Bronchial epithelial cell (primary cell): ENCODE measurements at regions not wholly inside any gene's neighbourhood (a gene's known extent, or its start where the extent isn't known, plus 50 kb on each side); places are given as distances from the start of the nearest gene placed in this dataset.
A peak's percentile ranks its signal among the peaks of the same experiment; 100 is the strongest.

ENCODE experiments used
- DNase-seq: peaks from one replicate; pipeline ENCODE4 v3.0.0-alpha.2; 2010; ENCODE audit warnings: low read depth
- FAIRE-seq: peaks from 2 replicates; lab custom pipeline; 2011; peaks lifted over from hg19 to GRCh38; lab: Jason Lieb, UNC
- H3K27me3 ChIP-seq: 2 replicates; pipeline ENCODE4 v1.5.1; 2011; ENCODE audit warnings: low read length; ENCODE audit not compliant: control insufficient read depth, insufficient read depth
- H3K36me3 ChIP-seq: 2 replicates; pipeline ENCODE4 v1.5.1; 2011; ENCODE audit warnings: low read length; ENCODE audit not compliant: control insufficient read depth, insufficient read depth
- H3K4me3 ChIP-seq: 2 replicates; pipeline ENCODE4 v1.5.1; 2011; ENCODE audit warnings: mild to moderate bottlenecking, low read depth, low read length, control low read depth
- TF ChIP-seq, protein P1 (sequence below): IDR thresholded peaks from 2 replicates; pipeline ENCODE4 v1.5.1; 2011; ENCODE audit warnings: mild to moderate bottlenecking, moderate library complexity, low read length, control low read depth, inconsistent platforms; ENCODE audit not compliant: insufficient read depth, severe bottlenecking

DNA sequence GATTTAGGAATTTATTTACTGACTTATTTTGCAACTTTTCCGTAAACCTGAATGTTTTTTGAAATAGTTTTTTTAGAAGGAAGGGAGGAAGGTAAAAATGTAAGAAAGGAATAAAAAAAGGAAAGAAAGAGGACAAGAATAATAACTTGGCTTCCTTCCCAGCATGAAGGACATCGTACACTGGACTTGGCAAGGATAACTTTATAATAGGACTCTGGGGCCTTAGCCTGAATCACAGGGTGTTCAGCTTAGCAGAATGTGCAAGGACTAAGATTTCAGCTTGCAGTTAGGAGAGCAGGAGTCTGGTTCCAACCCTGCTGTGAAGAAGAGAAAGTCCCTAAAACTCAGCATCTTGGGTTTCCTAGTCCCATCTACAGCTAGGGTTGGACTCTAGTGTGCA is 1053.3 kb downstream of the VRK1 start:
- no peak overlapping the region for H3K4me3 ChIP-seq
- H3K27me3 ChIP-seq: peaks cover 2% of the 10 kb centered on the region
- H3K36me3 ChIP-seq: no peaks in the 10 kb centered on the region
- TF ChIP-seq, protein P1, sequence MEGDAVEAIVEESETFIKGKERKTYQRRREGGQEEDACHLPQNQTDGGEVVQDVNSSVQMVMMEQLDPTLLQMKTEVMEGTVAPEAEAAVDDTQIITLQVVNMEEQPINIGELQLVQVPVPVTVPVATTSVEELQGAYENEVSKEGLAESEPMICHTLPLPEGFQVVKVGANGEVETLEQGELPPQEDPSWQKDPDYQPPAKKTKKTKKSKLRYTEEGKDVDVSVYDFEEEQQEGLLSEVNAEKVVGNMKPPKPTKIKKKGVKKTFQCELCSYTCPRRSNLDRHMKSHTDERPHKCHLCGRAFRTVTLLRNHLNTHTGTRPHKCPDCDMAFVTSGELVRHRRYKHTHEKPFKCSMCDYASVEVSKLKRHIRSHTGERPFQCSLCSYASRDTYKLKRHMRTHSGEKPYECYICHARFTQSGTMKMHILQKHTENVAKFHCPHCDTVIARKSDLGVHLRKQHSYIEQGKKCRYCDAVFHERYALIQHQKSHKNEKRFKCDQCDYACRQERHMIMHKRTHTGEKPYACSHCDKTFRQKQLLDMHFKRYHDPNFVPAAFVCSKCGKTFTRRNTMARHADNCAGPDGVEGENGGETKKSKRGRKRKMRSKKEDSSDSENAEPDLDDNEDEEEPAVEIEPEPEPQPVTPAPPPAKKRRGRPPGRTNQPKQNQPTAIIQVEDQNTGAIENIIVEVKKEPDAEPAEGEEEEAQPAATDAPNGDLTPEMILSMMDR: no peak
- FAIRE-seq (no peak), DNase-seq (no peak)

DNA sequence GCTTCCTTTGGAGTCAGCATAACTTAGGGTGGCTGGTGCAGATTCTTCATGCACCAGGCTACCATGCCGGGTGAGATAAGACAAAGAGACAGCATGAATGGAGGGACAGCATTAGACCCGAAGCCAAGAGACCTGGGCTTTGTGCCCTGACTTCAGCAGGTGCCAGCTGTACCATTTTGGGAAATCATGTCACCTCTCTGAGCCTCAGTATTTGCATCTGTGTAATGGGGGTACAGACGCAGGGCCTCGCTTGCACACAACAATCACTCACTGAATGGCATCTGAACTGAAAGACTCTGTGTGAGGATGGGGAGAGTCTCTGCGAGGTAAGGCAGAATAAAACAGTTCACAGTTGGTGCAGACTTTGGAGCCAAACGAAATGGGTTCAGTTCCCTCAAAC is 1053.7 kb downstream of the VRK1 start:
- DNase-seq: no peak
- Histone ChIP-seq H3K4me3 (no peak overlapping the region), H3K36me3 (no peaks in the 10 kb centered on the region), H3K27me3 (peaks cover 2% of the 10 kb centered on the region)
- no peak for FAIRE-seq
- TF ChIP-seq, protein P1: no peak

DNA sequence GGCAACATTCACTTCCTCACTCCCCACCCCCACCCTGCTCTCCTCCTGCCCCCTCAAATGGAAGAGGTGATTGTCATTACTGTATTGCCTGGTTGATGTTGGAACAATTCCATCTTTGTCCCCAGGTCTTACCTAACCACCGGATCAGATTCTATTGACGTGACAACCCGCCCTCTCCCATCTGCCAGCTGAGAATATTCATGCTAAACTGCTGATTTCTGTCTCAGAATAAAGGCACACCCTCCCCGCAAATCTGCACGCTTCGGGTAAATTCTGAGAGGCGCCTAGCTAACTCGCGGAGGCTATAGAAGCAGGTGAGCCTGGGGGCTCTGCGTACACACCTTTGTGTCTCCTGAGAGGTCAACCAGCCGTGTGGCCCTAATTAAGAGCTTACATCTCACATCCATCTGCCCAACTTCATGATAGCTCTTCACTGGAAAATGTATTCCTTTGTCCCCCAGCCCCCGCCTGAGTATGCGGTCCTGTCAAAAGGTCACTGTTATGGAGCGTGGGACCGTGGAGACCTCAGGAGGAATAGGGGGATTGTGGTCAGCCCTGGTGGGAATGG is 1054.3 kb downstream of the VRK1 start:
- TF ChIP-seq, protein P1: no peak
- FAIRE-seq (no peak), DNase-seq (no peak)
- Histone ChIP-seq H3K36me3 (no peaks in the 10 kb centered on the region), H3K27me3 (peaks cover 2% of the 10 kb centered on the region), H3K4me3 (no peak overlapping the region)

DNA sequence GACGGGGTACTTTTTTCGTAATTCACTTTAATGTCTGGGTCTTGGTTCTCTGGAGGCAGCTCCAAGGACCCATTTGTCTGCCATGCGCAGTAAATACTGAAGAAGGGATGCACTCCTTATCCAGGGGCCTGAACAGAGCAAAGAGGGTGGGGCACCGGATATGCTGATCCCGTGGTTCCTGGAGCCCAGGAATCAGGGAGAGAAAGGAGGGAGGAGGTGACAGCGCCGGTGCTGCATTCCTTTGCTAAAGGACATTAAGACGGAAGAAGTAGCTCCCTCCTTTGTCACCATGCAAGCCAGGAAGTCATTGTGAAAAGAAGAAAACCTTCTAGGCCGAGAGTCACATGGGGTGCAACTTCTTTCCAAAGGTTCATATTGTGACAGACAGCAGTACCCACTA is 1057.7 kb downstream of the VRK1 start:
- H3K36me3 ChIP-seq: no peaks in the 10 kb centered on the region
- DNase-seq (no peak), FAIRE-seq (no peak)
- H3K4me3 ChIP-seq: no peak overlapping the region
- H3K27me3 ChIP-seq: peaks cover 2% of the 10 kb centered on the region
- TF ChIP-seq, protein P1: no peak

DNA sequence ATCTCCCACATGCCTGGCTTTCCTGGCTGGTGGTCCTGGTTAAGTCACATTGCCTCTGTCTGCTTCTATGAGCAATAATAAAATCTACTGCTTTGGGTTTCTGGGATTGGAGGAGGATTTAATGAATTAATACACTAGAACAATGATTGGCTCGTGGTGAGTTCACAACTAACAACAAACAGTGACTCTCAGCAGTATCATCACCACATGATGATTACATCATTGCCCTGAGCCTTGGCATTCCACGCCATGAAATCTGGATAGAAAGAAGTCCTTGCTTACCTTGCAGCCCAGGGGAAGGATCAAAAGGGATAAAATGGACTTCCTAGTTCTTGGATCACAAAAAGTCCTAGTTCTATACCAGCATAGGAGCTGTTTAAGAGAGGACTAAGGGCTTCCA is 1069.0 kb downstream of the VRK1 start:
- no peaks in the 10 kb centered on the region for H3K36me3 ChIP-seq
- H3K4me3 ChIP-seq: no peak overlapping the region
- no peaks in the 10 kb centered on the region for H3K27me3 ChIP-seq
- DNase-seq (peak; percentile 75), FAIRE-seq (no peak)
- TF ChIP-seq, protein P1: no peak

DNA sequence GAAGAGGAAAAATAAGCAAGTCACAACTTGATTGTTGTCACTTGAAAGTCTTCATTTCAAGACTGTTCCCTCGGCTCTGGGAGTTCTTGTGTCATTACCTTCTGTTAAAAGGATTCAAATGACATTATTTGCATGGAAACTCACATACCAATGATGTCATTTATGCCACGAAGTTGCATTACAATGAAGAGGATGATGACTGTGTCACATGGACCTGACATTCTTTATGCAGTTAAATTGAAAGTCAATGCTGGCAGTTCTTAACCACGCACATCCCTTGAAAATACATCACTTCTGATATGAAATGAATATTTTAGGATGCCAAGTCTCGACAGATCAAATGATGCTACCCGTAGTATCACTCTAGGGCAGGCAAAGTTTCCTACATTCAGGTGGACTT is 1069.5 kb downstream of the VRK1 start:
- DNase-seq (peak; percentile 20), FAIRE-seq (no peak)
- H3K36me3 ChIP-seq: no peaks in the 10 kb centered on the region
- TF ChIP-seq, protein P1: no peak
- H3K27me3 ChIP-seq: no peaks in the 10 kb centered on the region
- H3K4me3 ChIP-seq: no peak overlapping the region
